ENCODE measurements at regions not wholly inside any gene's neighbourhood (a gene's known extent, or its start where the extent isn't known, plus 50 kb on each side); places are given as distances from the start of the nearest gene placed in this dataset.

DNA sequence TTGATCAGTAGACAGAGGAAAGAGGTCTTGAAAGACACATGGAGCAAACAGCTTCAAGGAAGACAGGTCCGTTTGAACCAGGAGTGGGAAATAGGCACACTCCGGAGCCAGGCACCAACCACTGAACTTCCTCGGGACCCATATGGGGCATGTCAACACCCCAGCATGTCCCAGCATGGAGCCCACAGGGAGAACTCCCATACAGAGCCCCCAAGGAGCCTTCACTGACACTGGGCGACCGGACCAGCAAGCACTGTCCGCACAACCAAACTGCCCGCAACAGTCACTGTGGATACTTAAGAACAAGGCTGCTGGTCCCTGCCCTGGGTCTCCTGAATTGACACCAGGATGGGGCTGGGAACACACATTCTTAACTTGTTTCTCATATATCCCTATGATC, 286.2 kb upstream of the SALL3 start:
- DNase-seq (ENCODE audit: low read depth): no peak
- TF ChIP-seq, protein P1, sequence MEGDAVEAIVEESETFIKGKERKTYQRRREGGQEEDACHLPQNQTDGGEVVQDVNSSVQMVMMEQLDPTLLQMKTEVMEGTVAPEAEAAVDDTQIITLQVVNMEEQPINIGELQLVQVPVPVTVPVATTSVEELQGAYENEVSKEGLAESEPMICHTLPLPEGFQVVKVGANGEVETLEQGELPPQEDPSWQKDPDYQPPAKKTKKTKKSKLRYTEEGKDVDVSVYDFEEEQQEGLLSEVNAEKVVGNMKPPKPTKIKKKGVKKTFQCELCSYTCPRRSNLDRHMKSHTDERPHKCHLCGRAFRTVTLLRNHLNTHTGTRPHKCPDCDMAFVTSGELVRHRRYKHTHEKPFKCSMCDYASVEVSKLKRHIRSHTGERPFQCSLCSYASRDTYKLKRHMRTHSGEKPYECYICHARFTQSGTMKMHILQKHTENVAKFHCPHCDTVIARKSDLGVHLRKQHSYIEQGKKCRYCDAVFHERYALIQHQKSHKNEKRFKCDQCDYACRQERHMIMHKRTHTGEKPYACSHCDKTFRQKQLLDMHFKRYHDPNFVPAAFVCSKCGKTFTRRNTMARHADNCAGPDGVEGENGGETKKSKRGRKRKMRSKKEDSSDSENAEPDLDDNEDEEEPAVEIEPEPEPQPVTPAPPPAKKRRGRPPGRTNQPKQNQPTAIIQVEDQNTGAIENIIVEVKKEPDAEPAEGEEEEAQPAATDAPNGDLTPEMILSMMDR (IDR thresholded peaks at IDR 0.05; ENCODE audit: low read length, missing control alignments): no peak
- no peak overlapping the region for H3K4me3 ChIP-seq (replicated peaks; ENCODE audit: low read depth, low read length)

GRCh38 chr18:78696698-78697435, 282.8 kb upstream of the SALL3 start:
- H3K4me3 ChIP-seq (replicated peaks; ENCODE audit: low read depth, low read length): no peak overlapping the region
- DNase-seq (ENCODE audit: low read depth): no peak
- TF ChIP-seq, protein P1 (IDR thresholded peaks at IDR 0.05; ENCODE audit: low read length, missing control alignments): no peak

DNA sequence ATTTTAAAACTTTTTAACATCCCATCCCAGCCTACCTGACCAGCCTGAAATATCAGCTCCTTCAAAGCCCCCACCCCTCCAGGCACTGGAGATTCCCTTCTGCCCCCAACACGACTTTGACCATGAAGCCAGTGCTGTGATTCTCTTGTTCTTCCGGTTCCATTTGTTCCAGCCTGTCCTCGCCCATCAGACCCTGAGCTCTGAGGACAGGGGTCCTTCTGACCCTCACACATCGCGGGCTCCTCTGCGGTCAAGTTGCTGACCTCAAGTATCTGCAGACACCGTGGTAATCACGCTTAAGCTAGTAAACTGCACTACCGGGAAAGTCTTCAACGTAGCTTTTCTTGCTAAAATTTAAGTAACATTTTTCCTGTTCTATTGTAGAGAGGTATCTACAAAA, 282.2 kb upstream of the SALL3 start:
- TF ChIP-seq, protein P1 (IDR thresholded peaks at IDR 0.05; ENCODE audit: low read length, missing control alignments): no peak
- no peak for DNase-seq (ENCODE audit: low read depth)
- H3K4me3 ChIP-seq (replicated peaks; ENCODE audit: low read depth, low read length): no peak overlapping the region

- no peak overlapping the region for H3K4me3 ChIP-seq (replicated peaks; ENCODE audit: low read depth, low read length)
- TF ChIP-seq, protein P1 (IDR thresholded peaks at IDR 0.05; ENCODE audit: low read length, missing control alignments): no peak
- no peak for DNase-seq (ENCODE audit: low read depth)
Measured at GRCh38 chr18:78698914-78699313, 280.7 kb upstream of the SALL3 start.

DNA sequence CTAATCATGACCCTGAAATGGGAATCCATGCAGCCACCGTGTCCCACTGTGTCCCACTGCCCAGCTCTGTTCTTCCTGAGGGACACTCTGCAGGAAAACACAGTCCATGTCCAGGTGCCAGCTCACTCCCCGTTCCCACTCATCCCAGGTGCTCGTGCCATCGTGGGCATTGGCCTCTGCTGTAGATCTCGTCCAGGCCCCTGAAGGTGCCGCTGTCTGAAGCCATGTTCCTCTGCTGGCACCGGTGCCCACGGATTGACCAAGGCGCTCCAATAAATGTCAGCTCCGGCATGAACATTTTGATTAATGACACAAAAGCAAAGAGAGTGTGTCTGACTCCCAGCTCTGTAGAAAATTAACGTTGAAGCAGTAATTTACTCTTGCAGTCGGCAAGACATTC, 280.1 kb upstream of the SALL3 start:
- no peak for DNase-seq (ENCODE audit: low read depth)
- no peak overlapping the region for H3K4me3 ChIP-seq (replicated peaks; ENCODE audit: low read depth, low read length)
- TF ChIP-seq, protein P1 (IDR thresholded peaks at IDR 0.05; ENCODE audit: low read length, missing control alignments): no peak

DNA sequence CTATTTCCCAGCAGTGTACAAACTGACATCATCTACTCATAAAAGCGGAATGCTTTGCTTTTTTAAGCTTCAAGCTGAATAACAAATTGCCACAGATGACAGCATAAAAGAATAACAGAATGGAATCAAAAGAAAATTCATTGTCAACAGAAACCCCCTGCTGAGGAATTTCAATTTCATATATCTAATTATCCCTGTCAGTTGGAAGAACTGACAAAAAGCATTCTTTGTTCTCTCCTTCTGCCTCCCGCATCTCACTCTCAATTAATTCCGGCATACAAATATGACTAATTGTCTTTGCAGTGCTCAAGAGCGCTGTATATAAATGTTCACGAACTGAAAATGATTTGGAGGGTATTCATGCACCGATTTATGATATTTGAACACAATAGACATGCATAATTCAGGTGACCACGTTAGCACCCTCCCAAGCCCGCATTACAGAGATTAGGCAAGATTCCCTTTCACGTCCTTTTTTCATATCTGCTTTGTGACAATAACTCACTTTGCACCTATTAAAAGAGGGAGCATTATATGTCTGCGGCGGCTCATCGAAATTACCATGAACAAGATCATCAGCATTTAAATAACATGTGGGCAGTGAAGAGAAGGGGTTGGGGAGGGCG, 277.7 kb upstream of the SALL3 start:
- no peak overlapping the region for H3K4me3 ChIP-seq (replicated peaks; ENCODE audit: low read depth, low read length)
- no peak for DNase-seq (ENCODE audit: low read depth)
- TF ChIP-seq, protein P1 (IDR thresholded peaks at IDR 0.05; ENCODE audit: low read length, missing control alignments): no peak

DNA sequence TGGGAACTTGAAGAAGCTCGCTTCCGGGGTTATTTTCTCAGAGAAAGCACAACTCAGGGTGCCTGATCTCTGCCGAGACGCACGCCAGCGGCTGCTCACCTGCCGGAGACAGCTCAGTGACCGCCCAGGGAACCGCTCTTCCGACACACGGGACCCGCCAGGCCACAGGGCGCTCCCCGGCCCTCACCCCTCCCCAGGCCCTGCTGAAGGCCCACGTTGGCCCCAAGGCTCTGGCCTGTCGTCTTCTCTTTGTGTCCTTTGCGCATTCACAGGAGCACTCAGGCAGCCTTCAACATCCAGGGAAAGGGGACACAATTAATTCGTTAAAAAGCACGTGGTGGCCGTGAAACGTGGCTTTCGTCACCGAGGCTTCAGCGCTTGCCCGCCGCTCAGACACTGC, 276.3 kb upstream of the SALL3 start:
- no peak for DNase-seq (ENCODE audit: low read depth)
- TF ChIP-seq, protein P1 (IDR thresholded peaks at IDR 0.05; ENCODE audit: low read length, missing control alignments): no peak
- no peak overlapping the region for H3K4me3 ChIP-seq (replicated peaks; ENCODE audit: low read depth, low read length)

Measured in fibroblast of pulmonary artery (primary cell).